Dedifferentiated amniotic fluid mesenchymal stem cell (primary cell): ENCODE measurements at regions not wholly inside any gene's neighbourhood (a gene's known extent, or its start where the extent isn't known, plus 50 kb on each side); places are given as distances from the start of the nearest gene placed in this dataset.
A peak's percentile ranks its signal among the peaks of the same experiment; 100 is the strongest.
"Not testable (repeated sequence)": the region's sequence is repeated elsewhere in the genome, so short reads cannot be mapped to it uniquely, and the experiment has no call there.

Experiments
- DNase-seq: peaks from one replicate; pipeline ENCODE4 v3.0.0-alpha.2; 2016; ENCODE audit errors: extremely low spot score

GRCh38 chr5:103377638-103378037 is 119.1 kb downstream of the MACIR start:
- not testable (repeated sequence) for DNase-seq

- no peak for DNase-seq
These were observed 117.5 kb downstream of the MACIR start for GRCh38 chr5:103375863-103376591.

GRCh38 chr5:103375350-103375749 is 116.8 kb downstream of the MACIR start:
- DNase-seq, result peak; percentile 70

GRCh38 chr5:103374473-103374963 is 116.0 kb downstream of the MACIR start:
- DNase-seq, result no peak

GRCh38 chr5:103373597-103374472 is 115.3 kb downstream of the MACIR start:
- no peak for DNase-seq

- DNase-seq, result no peak
These were observed 112.6 kb downstream of the MACIR start for GRCh38 chr5:103371046-103371607.

GRCh38 chr5:103369125-103370120 is 110.9 kb downstream of the MACIR start:
- DNase-seq, result no peak

GRCh38 chr5:103367702-103368101 is 109.1 kb downstream of the MACIR start:
- DNase-seq, result no peak

GRCh38 chr5:103366918-103367549 is 108.5 kb downstream of the MACIR start:
- no peak for DNase-seq

- no peak for DNase-seq
These were observed 105.5 kb downstream of the MACIR start for GRCh38 chr5:103364074-103364473.

- no peak for DNase-seq
These were observed 103.6 kb downstream of the MACIR start for GRCh38 chr5:103362211-103362610.

GRCh38 chr5:103360475-103360874 is 101.9 kb downstream of the MACIR start:
- DNase-seq, result no peak

GRCh38 chr5:103358305-103358995 is 99.9 kb downstream of the MACIR start:
- no peak for DNase-seq

- DNase-seq, result no peak
These were observed 99.1 kb downstream of the MACIR start for GRCh38 chr5:103357636-103358035.

- no peak for DNase-seq
These were observed 98.0 kb downstream of the MACIR start for GRCh38 chr5:103356350-103357091.

- no peak for DNase-seq
These were observed 97.0 kb downstream of the MACIR start for GRCh38 chr5:103355579-103355978.

GRCh38 chr5:103354446-103354845 is 95.9 kb downstream of the MACIR start:
- no peak for DNase-seq

GRCh38 chr5:103353581-103353980 is 95.0 kb downstream of the MACIR start:
- no peak for DNase-seq

- DNase-seq, result no peak
These were observed 89.3 kb downstream of the MACIR start for GRCh38 chr5:103347716-103348423.
